ENCODE measurements at regions not wholly inside any gene's neighbourhood (a gene's known extent, or its start where the extent isn't known, plus 50 kb on each side); places are given as distances from the start of the nearest gene placed in this dataset.
A peak's percentile ranks its signal among the peaks of the same experiment; 100 is the strongest.
"Not testable (repeated sequence)": the region's sequence is repeated elsewhere in the genome, so short reads cannot be mapped to it uniquely, and the experiment has no call there.

- TF ChIP-seq POLR2A (IDR thresholded peaks at IDR 0.05; ENCODE audit: extremely low read depth, insufficient read length) (no peak), MYC (IDR thresholded peaks at IDR 0.05; ENCODE audit: low read depth, low read length) (no peak)
- TF ChIP-seq, protein P1, sequence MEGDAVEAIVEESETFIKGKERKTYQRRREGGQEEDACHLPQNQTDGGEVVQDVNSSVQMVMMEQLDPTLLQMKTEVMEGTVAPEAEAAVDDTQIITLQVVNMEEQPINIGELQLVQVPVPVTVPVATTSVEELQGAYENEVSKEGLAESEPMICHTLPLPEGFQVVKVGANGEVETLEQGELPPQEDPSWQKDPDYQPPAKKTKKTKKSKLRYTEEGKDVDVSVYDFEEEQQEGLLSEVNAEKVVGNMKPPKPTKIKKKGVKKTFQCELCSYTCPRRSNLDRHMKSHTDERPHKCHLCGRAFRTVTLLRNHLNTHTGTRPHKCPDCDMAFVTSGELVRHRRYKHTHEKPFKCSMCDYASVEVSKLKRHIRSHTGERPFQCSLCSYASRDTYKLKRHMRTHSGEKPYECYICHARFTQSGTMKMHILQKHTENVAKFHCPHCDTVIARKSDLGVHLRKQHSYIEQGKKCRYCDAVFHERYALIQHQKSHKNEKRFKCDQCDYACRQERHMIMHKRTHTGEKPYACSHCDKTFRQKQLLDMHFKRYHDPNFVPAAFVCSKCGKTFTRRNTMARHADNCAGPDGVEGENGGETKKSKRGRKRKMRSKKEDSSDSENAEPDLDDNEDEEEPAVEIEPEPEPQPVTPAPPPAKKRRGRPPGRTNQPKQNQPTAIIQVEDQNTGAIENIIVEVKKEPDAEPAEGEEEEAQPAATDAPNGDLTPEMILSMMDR (IDR thresholded peaks at IDR 0.05; ENCODE audit: low read depth, low read length): no peak
- TF ChIP-seq, protein P2, sequence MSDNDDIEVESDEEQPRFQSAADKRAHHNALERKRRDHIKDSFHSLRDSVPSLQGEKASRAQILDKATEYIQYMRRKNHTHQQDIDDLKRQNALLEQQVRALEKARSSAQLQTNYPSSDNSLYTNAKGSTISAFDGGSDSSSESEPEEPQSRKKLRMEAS (IDR thresholded peaks at IDR 0.05; ENCODE audit: low read depth, low read length): no peak
- H3K4me3 ChIP-seq (ENCODE audit: low read depth, low read length): no peak overlapping the region
- no peak for DNase-seq (ENCODE audit: low read depth)
Measured at GRCh38 chr15:28459279-28459678, 73.5 kb downstream of the GOLGA8G start.

GRCh38 chr15:28457396-28457932 is 75.3 kb downstream of the GOLGA8G start:
- not testable (repeated sequence) for H3K4me3 ChIP-seq (ENCODE audit: low read depth, low read length)
- peak; percentile 27 for DNase-seq (ENCODE audit: low read depth)

- DNase-seq (ENCODE audit: low read depth): no peak
- TF ChIP-seq, protein P1 (IDR thresholded peaks at IDR 0.05; ENCODE audit: low read depth, low read length): no peak
- TF ChIP-seq MYC (IDR thresholded peaks at IDR 0.05; ENCODE audit: low read depth, low read length) (no peak), POLR2A (IDR thresholded peaks at IDR 0.05; ENCODE audit: extremely low read depth, insufficient read length) (no peak)
- TF ChIP-seq, protein P2 (IDR thresholded peaks at IDR 0.05; ENCODE audit: low read depth, low read length): no peak
- no peak overlapping the region for H3K4me3 ChIP-seq (ENCODE audit: low read depth, low read length)
Measured at GRCh38 chr15:28456476-28457395, 76.0 kb downstream of the GOLGA8G start.

GRCh38 chr15:28455537-28456475 is 77.0 kb downstream of the GOLGA8G start:
- DNase-seq (ENCODE audit: low read depth); H3K4me3 ChIP-seq (ENCODE audit: low read depth, low read length): not testable (repeated sequence)

- DNase-seq (ENCODE audit: low read depth); H3K4me3 ChIP-seq (ENCODE audit: low read depth, low read length): not testable (repeated sequence)
Measured at GRCh38 chr15:28454751-28455220, 76.3 kb downstream of the GOLGA8F start.

All from NB4 (cell line).